NCI-H2107 (cell line): ENCODE measurements at regions not wholly inside any gene's neighbourhood (a gene's known extent, or its start where the extent isn't known, plus 50 kb on each side); places are given as distances from the start of the nearest gene placed in this dataset.

Experiments used
- DNase-seq: peaks from one replicate; lab custom pipeline; 2025; lab: John Stamatoyannopoulos, UW

DNA sequence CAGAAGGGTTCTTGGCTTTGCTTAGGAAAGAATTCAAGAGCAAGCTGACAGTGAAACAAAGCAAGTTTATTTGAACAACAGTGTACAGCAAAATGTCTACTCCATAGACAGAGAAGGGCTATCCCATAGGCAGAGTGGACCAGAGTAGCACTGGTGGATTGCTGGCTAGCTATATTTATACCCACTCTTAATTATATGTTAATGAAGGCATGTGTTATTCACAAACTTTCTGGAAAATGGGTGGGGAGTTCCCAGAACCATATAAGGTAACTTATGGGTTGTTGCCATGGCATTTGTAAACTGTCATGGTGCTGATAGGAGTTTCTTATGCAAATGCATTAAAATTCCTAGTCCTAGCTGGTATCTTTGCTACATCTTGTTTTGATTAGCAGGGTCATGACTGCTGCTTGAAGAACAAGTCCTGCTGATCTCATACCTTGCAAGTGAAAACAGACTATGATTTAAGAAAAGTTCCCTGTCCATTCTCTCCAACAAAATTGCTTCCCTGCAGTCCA is 330.5 kb downstream of the BUD13 start:
- no peak for DNase-seq

DNA sequence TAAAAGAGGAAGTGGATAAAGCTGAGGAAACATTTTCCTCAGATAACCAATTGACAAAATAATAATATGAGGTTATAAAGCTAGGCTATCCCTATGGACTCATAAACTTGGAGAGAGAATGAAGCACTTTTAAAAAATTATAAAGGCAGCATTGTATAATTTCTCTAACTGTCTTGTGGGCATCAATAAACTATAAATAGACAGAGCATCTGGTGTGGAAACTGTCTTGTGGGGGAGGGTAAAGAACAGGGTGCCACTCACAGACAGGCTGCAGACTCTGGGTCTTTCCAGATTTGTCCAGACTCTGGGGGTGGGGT is 333.5 kb downstream of the BUD13 start:
- DNase-seq = no peak

DNA sequence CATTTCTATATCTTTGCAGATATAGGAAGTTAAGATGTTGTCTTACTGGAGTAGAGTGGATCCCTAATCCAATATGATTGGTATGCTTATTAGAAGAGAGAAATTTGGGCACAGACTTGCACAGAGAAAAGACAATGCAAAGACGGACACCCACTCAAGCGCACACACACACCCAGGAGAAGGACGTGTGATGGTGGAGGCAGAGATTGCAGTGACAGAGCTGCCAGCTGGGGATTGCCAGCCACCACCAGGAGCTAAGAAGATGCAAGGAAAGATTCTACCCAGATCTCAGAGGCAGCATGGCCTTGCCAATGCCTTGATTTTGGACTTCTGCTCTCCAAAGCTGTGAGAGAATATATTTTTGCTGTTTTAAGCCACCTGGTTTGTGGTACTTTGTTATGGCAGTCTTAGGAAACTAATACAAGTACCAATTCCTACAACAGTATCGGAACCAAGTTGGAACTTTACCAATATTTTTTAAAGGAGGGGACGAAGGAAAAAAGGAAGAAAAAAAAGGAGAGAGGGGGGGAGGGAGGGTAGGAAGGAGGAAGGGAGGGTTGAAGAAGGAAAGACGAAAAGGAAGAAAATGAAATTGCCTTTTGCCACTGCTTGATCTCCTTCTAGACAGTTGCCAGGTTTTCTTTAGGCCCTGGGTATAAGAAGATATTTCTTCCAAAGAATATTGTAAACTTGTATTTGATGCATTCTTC is 334.0 kb downstream of the BUD13 start:
- DNase-seq = no peak

DNA sequence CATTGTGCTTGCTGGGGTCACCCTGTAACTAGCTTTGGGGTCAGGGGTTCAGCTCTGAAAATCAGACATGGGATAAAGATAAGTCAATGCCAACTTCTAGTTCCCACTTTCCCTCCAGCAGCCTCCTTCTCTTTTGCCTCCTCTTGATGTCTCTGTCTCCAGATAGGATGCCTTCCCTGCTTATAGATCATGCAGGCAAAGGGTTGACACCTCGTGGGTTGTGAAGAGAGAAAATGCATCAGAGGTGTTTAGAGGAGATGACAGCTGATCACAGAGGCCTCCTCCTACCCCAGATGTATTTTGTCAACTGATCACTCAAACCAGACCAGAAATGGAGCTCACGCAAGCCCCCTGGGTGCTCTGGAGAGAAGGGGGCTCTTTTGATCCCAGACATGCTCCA is 337.8 kb downstream of the BUD13 start:
- DNase-seq = no peak

DNA sequence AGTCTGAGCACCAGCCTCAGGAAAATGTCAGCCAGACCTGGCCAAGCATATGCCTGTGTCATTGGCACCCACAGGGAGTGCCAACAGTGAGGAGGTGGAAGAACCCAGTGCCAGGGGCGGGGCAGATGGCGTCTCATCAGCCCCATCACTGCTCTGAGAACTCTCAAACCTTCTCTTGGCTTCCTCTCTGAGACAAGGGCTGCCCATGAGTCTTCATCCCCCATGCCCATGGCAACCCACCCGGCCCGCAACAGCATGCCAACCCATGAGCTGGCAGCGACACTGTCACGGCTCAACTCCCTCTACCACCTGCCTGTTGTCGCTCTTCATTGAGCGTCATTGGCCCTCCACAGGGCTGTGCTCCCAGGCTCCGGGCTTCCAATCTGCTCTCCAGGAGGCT is 340.5 kb downstream of the BUD13 start:
- DNase-seq = no peak

DNA sequence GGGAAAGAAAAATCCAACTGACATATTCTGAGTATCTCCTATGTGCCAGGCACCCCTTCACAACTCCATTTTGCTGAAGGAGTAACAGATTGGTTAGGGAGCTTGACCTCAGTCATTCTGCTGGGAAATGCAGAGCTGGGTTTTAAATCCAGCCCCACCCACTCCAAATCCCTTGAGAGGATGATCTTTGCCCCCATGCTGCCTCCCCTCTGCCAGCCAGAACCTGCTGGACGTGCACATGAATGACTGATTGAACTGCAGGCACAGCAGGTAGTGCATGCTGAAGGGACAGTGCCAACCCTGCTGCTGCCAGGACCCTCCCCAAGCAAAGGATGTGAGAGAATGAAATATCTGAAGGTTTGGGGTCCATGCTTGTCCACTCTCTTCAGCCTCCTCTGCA is 340.9 kb downstream of the BUD13 start:
- no peak for DNase-seq

DNA sequence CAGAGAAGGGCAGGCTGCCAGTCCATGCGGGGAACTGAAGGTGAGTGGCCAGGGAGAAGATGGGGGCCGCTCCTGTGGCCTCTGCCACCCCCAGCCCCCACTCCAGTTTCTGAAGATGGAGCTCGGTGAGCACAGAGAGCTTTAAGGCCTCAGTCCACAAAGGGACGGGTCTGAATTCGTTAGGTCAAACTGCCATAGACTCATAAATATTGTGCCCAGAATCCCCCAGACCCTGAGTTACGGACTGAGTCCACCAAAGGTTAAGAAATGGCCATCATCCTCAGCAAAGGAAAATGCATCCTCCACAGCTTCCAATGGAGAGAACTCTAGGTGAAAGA is 344.2 kb downstream of the BUD13 start:
- no peak for DNase-seq

DNA sequence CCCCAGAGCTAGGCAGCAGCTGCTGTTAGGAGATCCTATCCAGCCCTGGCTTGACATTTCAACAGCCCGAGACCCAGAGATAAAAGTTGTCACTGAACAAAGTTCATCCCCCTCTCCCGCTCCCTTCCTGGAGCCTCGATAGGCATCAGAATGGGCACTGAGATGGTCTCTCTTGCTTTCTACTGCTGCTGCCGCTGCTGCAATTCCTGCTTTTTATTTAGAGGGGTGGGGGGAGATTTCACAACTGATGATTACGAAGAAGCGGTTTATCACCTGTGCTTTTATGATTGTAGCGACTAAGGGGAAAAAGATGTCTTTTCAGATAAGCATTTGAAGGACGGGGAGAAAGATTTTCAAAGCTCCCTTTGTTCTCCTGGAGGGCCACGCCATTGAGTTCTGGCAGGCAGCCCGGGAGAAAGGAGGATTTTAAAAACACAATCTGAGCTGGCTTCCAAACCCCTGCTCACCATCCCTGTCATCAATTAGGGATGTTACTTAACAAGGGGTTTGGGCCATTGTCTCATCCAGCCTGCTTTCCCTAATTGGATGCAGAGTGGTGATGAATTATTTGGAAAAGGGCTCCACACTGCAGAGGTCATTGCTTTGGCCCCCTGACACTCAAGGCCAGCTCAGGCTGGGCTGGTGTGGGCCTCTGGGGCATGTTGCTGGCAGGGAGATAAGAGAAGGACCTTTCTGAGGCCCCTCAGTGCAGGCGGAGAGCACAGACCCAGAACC is 344.7 kb downstream of the BUD13 start:
- DNase-seq = no peak

DNA sequence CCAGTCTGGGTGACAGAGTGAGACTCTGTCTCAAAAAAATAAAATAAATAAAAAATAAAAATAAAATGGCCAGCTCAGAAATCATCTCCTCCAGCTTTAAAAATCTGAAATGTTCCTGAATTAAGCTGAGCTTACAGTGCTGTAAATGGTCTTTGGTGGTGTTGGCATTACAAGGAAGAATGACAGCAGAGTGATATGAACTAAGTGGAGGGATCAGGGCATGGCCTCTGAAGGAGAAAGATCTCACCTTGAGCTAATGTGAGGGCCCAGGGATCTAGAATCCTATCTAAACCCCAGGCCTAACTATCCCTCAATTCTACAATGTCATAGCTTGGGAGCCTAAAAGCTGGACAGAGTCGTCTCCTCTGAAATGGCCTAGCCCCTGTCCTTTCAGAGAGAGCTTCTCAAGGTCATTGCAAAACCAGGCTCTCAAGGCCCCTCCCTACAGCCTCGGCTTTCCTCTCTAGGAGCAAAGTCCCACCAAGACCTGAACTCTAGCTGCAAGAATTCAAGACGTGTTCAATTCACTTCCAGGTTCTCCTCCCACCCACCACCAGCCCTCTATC is 345.4 kb downstream of the BUD13 start:
- no peak for DNase-seq

DNA sequence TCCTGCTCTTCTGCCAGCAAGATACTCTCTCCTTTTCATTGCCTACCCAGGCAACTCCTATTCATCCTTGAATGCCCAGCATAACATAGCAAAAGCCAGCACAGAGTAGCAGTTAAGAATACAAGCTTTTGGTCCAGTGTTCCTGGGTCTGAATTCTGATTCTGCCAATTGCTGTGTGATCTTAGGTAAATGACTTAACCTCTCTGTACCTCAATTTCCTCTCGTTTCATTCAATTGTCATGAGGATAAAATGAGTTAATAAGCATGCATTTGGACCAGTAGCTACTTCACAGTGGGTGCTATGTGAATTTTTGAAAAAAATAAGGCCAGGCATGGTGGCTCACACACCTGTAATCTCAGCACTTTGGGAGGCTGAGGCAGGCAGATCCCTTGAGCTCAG is 346.0 kb downstream of the BUD13 start:
- DNase-seq = no peak

DNA sequence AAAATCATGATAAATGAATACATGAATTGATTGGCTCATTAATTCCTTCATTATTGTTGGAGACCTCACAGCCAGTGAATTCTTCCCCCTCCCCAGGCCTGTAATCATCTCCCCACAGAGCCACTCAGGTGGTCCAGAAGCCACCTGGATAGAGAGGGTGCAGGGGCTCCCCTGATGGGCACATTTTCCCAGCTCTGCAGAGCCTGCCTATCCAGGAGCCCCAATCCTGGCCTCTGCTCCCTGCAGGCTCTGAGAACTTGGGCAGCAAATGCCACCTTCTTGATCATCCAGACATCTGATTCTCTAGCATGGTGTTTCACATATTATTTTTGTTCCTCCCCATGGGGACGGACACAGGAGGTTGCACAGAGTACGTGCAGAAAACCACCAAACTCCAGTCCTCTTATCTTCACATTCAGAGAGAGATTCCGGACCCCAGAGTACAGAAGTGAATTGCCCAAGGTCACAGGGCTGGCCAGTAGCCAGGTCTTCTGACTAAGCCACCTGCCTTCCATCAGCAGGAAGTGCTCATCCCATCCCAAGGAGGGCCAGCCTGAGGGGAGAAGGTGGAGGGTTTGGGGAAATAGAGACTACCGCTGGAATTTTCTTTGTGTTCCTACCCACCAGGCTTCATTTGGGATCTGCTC is 348.0 kb downstream of the BUD13 start:
- no peak for DNase-seq

DNA sequence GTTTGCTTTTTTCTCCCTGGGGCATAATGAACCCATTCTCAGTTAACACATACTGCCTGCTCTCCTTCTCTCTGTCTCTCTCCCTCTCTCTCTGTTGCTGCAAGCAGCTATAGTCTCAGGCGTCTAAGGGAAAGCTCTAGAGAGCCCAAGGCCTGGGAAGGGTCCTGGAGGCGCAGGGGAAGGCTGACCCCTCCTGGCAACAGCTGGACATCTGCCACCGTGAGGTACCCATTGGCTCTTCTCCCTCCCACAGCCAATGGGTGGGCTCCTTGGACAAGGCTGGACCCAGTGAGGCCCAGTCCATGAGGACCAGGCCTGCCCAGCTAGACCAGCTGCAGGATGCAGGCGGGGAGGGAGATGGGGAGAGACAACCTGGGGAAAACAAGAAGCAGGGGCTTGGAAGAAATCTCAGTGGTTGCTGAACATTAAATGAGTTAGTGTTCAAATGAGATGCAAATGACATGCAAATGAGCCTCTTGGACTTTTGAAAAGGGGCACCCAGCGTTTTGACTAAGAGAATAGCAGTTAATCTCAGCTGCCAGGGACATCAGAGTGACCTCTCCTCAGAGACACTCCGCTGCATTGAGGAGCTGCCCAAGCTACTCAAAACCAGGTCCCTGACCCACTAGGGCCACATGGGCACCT is 349.7 kb downstream of the BUD13 start:
- no peak for DNase-seq

DNA sequence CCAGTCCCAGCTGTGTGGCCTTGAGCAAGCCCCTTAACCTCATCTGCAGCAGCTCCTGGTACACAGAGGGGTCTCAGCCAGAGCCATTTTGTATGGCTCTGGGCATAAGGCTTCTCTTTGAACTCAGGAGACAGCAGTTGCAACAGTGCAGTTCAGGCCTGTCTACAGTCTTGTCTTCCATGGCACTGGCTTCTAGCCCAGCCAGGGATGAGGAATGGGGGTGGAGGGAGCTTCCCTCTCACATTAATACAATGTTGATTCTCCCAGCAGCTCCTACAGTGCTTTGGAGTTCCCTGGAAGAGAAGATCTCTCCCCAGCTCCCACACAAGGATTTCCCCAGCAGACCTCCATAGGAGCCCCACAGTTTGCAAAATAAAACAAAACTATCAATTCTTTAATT is 350.2 kb downstream of the BUD13 start:
- DNase-seq = no peak

DNA sequence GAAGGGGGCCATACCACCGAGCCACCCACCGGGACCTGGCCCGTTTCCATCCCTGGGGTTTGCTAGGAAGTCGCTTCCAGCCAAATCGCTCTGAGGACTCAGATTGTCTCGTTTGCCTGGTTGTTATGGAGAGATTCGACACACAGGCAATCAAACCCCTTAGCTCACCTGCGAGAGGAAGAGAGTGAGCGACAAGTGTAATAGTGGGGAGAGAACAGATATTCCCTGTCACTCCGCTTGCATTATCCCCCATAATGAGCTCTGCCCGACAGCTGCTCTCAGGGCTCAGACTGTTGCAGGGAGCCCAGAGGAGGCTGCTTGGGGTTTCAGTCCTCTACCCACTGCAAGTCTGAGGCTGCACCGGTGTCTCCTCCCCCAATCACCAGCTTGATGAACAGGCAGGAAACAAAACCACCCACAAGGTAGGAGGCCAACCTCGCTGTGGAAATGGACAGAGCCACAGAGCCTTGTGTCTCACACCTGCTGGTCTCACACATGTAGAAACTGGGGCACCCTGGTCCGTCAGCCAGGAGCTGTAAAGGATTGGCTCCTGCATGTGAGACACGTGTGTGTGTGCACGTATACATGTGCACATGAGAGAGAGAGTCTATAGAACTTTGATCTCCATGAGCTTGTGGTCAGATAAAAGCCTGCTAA is 351.1 kb downstream of the BUD13 start:
- DNase-seq = no peak

DNA sequence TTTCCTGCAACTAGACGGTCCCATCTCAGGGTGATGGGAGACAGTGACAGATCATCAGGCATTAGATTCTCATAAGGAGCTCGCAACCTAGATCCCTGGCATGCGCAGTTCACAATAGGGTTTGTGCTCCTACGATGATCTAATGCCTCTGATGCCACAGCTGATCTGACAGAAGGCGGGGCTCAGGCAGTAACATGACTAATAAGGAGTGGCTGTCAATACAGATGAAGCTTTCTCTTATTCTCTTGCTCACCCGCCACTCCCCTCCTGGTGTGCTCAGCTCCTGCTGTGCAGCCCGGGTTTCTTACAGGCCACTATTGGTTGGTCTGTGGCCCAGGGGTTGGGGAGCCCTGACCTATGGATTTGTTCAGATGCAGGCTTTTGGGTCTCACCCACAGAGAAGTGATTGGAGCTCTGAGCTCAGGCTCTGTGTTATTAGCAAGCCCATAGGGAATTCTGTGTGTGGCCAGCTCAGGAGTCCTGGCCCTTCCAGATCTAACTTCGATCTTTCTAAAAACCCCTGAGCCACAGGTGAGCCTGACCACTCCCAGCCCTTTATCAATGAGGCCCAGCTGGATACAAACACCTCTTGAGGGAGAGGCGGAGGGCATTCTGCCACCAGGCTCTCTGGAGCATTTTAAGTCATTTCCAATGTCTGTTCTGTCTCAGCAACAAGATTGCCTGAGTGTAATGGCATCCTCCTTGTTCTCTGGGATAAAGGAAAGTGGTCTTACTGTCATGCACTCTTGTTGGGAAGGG is 351.8 kb downstream of the BUD13 start:
- no peak for DNase-seq

DNA sequence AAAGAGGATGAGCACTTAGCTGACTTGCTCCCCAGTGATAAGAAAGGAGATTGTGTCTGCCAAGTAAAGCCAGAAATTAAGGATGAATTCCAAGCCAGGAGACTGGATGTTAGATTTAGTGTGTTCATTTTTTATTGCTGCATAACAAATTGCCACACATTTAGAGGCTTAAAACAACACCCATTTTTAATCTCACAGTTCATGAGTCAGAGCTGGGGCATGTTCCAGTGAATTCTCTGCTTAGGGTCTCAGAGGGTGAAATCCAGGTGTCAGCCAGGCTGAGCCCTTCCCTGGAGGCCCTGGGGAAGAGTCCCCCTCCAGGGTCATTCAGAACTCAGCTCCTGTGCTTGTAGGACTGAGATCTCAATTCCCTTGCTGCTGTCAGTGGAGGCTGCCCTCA is 352.8 kb downstream of the BUD13 start:
- no peak for DNase-seq

DNA sequence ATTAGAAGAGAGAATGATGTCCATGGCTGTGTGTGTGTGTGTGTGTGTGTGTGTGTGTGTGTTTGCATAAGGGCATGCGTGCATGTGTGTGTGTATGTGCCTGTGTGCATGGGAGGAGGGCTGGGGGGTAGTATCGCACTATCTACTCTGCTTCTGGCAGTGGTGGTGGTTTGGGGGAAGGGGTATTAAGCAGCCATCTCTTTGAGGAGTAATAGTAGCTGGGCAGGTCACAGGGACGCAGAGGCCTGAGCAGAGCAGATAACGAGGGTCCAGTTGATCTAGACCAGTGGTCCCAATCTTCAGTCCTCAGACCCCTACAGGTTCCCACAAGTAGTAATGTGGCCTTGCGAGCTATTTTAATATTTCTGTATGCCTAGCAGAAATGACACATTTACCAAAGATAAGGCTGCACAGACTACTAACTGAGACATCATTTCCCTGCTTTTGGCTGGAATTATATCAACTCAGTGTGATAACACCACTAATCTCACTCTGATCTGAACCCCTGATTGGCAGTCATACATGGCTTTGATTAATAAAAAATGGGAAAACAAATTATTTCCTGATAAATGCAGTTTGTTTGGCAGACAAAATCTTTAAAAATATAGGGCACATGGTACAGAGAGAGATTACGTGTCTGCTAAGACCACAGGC is 354.3 kb downstream of the BUD13 start:
- no peak for DNase-seq

DNA sequence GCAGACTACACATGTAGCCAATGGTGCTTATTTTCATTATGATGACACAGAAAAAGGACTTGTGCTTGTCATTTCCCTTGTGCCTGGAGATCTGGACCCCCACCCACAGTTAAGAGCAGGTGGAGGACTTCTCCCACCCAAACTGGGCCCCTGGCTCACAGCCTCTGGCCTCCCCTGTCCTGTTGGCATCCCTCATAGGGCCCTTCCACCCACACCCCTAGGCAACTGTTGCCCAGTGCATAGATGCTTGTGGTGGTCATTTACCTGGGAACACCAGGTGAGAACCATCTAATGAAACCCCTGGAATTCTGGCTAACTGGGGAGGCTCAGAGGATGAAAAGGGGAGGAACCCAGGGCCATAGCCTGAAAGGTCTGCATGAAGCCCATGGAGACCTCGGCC is 355.9 kb downstream of the BUD13 start:
- DNase-seq = no peak

DNA sequence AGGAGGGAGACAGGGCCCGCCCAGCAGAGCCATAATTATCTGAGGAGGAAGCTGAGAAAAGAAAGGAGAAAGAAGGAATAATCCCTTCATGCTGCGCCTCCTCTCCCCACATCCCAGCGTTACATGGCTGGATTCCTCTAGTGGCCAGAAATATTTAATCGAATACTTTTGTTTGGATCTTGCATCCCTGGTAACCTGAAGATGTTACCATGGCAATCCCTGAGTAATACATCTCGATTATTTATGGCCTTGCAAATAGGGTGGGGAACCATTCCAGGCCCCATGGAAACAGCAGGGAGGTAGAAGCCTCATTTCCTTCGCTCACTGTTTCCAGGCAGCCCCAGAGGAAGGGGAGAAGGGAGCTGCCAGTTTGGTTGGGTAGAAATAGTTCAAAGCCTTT is 357.7 kb downstream of the BUD13 start:
- DNase-seq = no peak

DNA sequence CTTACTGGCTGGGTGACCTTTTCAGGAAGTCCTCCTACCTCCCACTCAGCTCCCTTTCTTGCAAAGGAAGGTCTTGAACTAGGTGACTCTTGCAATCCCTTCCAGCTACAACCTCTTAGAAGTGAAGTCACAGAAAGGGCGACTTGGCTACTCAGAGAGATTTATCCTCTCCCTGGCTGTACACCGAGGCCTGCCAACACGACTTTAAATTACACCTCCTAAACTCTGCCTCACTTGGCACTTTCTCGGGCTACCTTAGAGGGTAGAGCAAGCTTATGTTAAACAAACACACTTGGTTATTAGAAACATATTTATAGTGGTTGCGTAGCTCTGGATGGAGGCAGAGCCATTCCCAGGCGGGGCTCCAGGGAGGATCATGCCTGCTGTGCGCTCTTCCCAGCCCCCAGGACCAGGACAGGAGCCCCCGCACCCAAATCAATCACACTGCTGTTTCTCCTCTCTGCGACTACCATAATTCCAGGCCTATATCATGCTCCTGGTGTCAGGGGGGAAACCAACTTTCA is 358.4 kb downstream of the BUD13 start:
- DNase-seq = no peak
